HCT116 (cell line): ENCODE measurements at regions not wholly inside any gene's neighbourhood (a gene's known extent, or its start where the extent isn't known, plus 50 kb on each side); places are given as distances from the start of the nearest gene placed in this dataset.

Source experiments
- ATAC-seq: fragments of 200-7000 bp; cut with Tn5 transposase; 2 replicates; pipeline ENCODE4 v1.9.1; 2020; ENCODE audit warnings: mild to moderate bottlenecking, moderate library complexity
- BruUV-seq: library from RNA; stranded (reverse); fragments of 400-500 nt; replicated peaks from 2 replicates; lab custom pipeline; 2021; lab: Mats Ljungman, UMichigan
- CTCF ChIA-PET: fragments of 300-600 bp; sonication (Branson Sonifier 250); formaldehyde crosslinking; loops from one replicate; lab custom pipeline; 2021; ENCODE audit warnings: antibody characterized with exemption; lab: Charles Lee
- POLR2A ChIA-PET: fragments of 300-600, 350-600 bp; sonication (Branson Sonifier 250); formaldehyde crosslinking; loops from one replicate; lab custom pipeline; 2021; ENCODE audit warnings: antibody characterized with exemption; lab: Charles Lee
- RAD21 ChIA-PET, 2 experiments: fragments of 300-600 bp; sonication (Branson Sonifier 250); formaldehyde crosslinking; loops; one replicate each; lab custom pipeline; 2023; ENCODE audit warnings: low total read pairs in 2 of 2; ENCODE audit not compliant: uncharacterized antibody in 2 of 2, unreplicated experiment in 2 of 2, low non-redundant PET in 1 of 2; lab: Charles Lee
- DNase-seq: peaks from one replicate; pipeline ENCODE4 v3.0.0-alpha.2; 2010; ENCODE audit warnings: low read depth, low spot score
- H2AFZ ChIP-seq: fragments of 200-600 bp; shearing (Covaris generic), sonication (generic); 2 replicates; pipeline ENCODE4 v1.6.1; 2017; ENCODE audit warnings: low read depth, mixed run types, mixed read lengths, antibody characterized with exemption, low read length; ENCODE audit not compliant: poor library complexity, severe bottlenecking
- H3K27ac ChIP-seq: 2 replicates; pipeline ENCODE4 v1.5.1; 2012; ENCODE audit warnings: low read depth, low read length
- H3K27me3 ChIP-seq: fragments of 200-600 bp; sonication (generic); 2 replicates; pipeline ENCODE4 v1.6.1; 2016; ENCODE audit warnings: mixed run types, low read length, mixed read lengths; ENCODE audit not compliant: insufficient read depth
- H3K36me3 ChIP-seq, 2 experiments: fragments of 200-500 bp in 1 of 2; fragments of 200-600 bp in 1 of 2; sonication (Bioruptor generic) in 1 of 2; sonication (generic) in 1 of 2; 2 replicates each; pipeline versions ENCODE4 v1.5.1 to v1.6.1; 2014 to 2016; ENCODE audit warnings: low read length in 2 of 2, inconsistent platforms in 1 of 2, mixed read lengths in 1 of 2, mixed run types in 1 of 2; ENCODE audit not compliant: insufficient read depth in 2 of 2, control insufficient read depth in 1 of 2
- H3K4me1 ChIP-seq, 2 experiments: fragments of 200-600 bp in 1 of 2; sonication (generic) in 1 of 2; 2 replicates each; pipeline versions ENCODE4 v1.5.1 to v1.6.1; 2012 to 2017; ENCODE audit warnings: low read length in 2 of 2, inconsistent platforms in 1 of 2, mild to moderate bottlenecking in 1 of 2, mixed read lengths in 1 of 2, mixed run types in 1 of 2, moderate library complexity in 1 of 2; ENCODE audit not compliant: insufficient read depth in 2 of 2, control insufficient read depth in 1 of 2
- H3K4me2 ChIP-seq: fragments of 200-600 bp; sonication (generic); 2 replicates; pipeline ENCODE4 v1.6.1; 2017; ENCODE audit warnings: mixed run types, low read length, mixed read lengths
- H3K4me3 ChIP-seq, 2 experiments: fragments of 200-600 bp in 1 of 2; sonication (generic) in 1 of 2; replicated peaks in 1 of 2; 2 replicates each; pipeline ENCODE4 v1.5.1; 2011 to 2016; ENCODE audit warnings: low read length in 2 of 2, control low read depth in 1 of 2, low read depth in 1 of 2, mild to moderate bottlenecking in 1 of 2, mixed read lengths in 1 of 2, mixed run types in 1 of 2
- H3K79me2 ChIP-seq: fragments of 200-600 bp; sonication (generic); 2 replicates; pipeline ENCODE4 v1.6.1; 2017; ENCODE audit warnings: mild to moderate bottlenecking, mixed run types, low read length, moderate library complexity, mixed read lengths; ENCODE audit not compliant: insufficient read depth
- H3K9ac ChIP-seq: fragments of 200-600 bp; sonication (generic); 2 replicates; pipeline ENCODE4 v1.6.1; 2016; ENCODE audit warnings: low read length, mixed read lengths
- H3K9me2 ChIP-seq: fragments of 200-600 bp; sonication (generic), shearing (Covaris generic); 2 replicates; pipeline ENCODE4 v1.6.1; 2017; ENCODE audit warnings: mixed run types, mild to moderate bottlenecking, moderate library complexity; ENCODE audit not compliant: insufficient read depth
- H3K9me3 ChIP-seq, 2 experiments: fragments of 200-500 bp in 1 of 2; fragments of 200-600 bp in 1 of 2; sonication (Bioruptor generic) in 1 of 2; sonication (generic) in 1 of 2; 2 replicates each; pipeline ENCODE4 v1.6.1; 2014 to 2017; ENCODE audit warnings: low read length in 2 of 2, mixed read lengths in 2 of 2, inconsistent platforms in 1 of 2, low read depth in 1 of 2, mild to moderate bottlenecking in 1 of 2, mixed run types in 1 of 2, moderate library complexity in 1 of 2; ENCODE audit not compliant: control insufficient read depth in 1 of 2, insufficient read depth in 1 of 2
- H4K20me1 ChIP-seq: fragments of 200-600 bp; sonication (generic), shearing (Covaris generic); 2 replicates; pipeline ENCODE4 v1.6.1; 2017; ENCODE audit warnings: mixed run types, mild to moderate bottlenecking, moderate library complexity; ENCODE audit not compliant: insufficient read depth
- CBX3 ChIP-seq: IDR thresholded peaks from 2 replicates; pipeline ENCODE4 v1.6.1; 2012; ENCODE audit warnings: low read depth
- CEBPB ChIP-seq: IDR thresholded peaks from 2 replicates; pipeline ENCODE4 v1.6.1; 2012; ENCODE audit warnings: low read depth
- EGR1 ChIP-seq: IDR thresholded peaks from 2 replicates; pipeline ENCODE4 v1.6.1; 2012; ENCODE audit warnings: low read depth
- EZH2 ChIP-seq: fragments of 200-600 bp; sonication (generic); IDR thresholded peaks from 2 replicates; pipeline ENCODE4 v1.6.1; 2017; ENCODE audit warnings: antibody characterized with exemption, mixed run types
- EZH2phosphoT487 ChIP-seq: fragments of 200-600 bp; IDR thresholded peaks from 2 replicates; pipeline ENCODE4 v1.6.1; 2018; ENCODE audit warnings: antibody characterized with exemption, borderline replicate concordance
- FOSL1 ChIP-seq: IDR thresholded peaks from 2 replicates; pipeline ENCODE4 v1.6.1; 2012; ENCODE audit warnings: low read depth
- JUND ChIP-seq: IDR thresholded peaks from 2 replicates; pipeline ENCODE4 v1.6.1; 2012
- POLR2A ChIP-seq: IDR thresholded peaks from 2 replicates; pipeline ENCODE4 v1.7.0; 2011; ENCODE audit warnings: borderline replicate concordance; ENCODE audit not compliant: insufficient read depth, insufficient read length; ENCODE audit errors: extremely low read depth
- RAD21 ChIP-seq: IDR thresholded peaks from 2 replicates; pipeline ENCODE4 v1.6.1; 2012; ENCODE audit warnings: low read depth, mild to moderate bottlenecking
- SP1 ChIP-seq: IDR thresholded peaks from 2 replicates; pipeline ENCODE4 v1.6.1; 2012; ENCODE audit warnings: low read depth
- TCF7L2 ChIP-seq: IDR thresholded peaks from 2 replicates; pipeline ENCODE4 v1.7.0; 2011; ENCODE audit warnings: borderline replicate concordance, inconsistent platforms; ENCODE audit not compliant: insufficient read depth, insufficient read length; ENCODE audit errors: extremely low read depth
- YY1 ChIP-seq: IDR thresholded peaks from 2 replicates; pipeline ENCODE4 v1.6.1; 2011; ENCODE audit warnings: low read length, low read depth, moderate library complexity, mild to moderate bottlenecking; ENCODE audit not compliant: insufficient replicate concordance; ENCODE audit errors: extremely low read depth
- ZFX ChIP-seq: fragments of 450-650 bp; IDR thresholded peaks from 2 replicates; pipeline ENCODE4 v1.6.1; 2017
- ZNF274 ChIP-seq: fragments of 200-500 bp; sonication (Bioruptor generic); IDR thresholded peaks from 2 replicates; pipeline ENCODE4 v1.6.1; 2014; ENCODE audit warnings: mild to moderate bottlenecking, low read depth, low read length, inconsistent platforms
- intact Hi-C: fragments of 100-400 bp; cut with micrococcal nuclease; formaldehyde crosslinking; loops from 2 replicates; pipeline ENCODE4 v1.10.0; 2022
- TF ChIP-seq, protein P1 (sequence below): IDR thresholded peaks from 2 replicates; pipeline ENCODE4 v1.6.1; 2011; ENCODE audit warnings: mild to moderate bottlenecking, low read length, moderate library complexity; ENCODE audit not compliant: insufficient replicate concordance; ENCODE audit errors: extremely low read depth
- TF ChIP-seq, protein P2 (sequence below), 3 experiments: fragments of 200-600 bp in 1 of 3; sonication (generic) in 1 of 3; IDR thresholded peaks in 2 of 3; conservative IDR thresholded peaks in 1 of 3; 2 replicates each; pipeline ENCODE4 v1.5.1; 2012 to 2017; ENCODE audit warnings: low read depth in 2 of 3, low read length in 2 of 3, antibody characterized with exemption in 1 of 3, borderline replicate concordance in 1 of 3, control low read depth in 1 of 3, mild to moderate bottlenecking in 1 of 3, mixed read lengths in 1 of 3, mixed run types in 1 of 3, moderate library complexity in 1 of 3; ENCODE audit not compliant: insufficient read depth in 1 of 3

DNA sequence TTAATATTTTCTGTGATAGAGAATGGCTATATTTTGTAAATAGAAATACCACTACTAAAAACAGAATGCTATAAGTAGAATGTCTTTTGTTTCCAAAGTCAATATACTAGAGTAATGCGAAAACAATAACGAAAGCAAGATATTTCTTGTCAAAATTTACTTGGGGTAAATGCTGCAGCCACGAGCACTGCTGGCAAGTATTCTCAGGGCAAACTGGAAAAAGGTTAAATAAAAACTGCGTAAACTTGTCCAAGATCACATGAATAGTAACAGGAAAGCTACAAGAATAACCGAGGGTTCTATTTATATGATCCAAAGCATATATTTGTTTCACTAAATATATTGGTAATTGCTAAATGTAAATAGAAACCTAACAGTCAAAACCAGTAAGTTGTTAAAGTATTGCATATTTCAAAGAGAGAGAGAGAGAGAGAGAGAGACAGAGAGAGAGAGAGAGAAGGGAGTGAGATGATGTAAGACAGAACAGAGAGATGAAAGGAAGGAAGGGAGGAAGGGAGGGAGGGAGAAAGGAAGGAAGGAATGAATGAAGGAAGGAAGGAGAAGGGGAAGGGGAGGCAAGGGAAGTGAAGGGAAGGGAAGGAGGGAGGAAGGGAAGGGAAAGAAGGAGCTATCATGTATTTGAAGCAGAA, 231.7 kb downstream of the KCNC2 start:
- H3K4me1 ChIP-seq: peaks cover 5 to 11% of the 10 kb centered on the region in 2 experiments; a peak in 2 of 4 replicates
- TF ChIP-seq TCF7L2: no peak
- TF ChIP-seq, protein P1, sequence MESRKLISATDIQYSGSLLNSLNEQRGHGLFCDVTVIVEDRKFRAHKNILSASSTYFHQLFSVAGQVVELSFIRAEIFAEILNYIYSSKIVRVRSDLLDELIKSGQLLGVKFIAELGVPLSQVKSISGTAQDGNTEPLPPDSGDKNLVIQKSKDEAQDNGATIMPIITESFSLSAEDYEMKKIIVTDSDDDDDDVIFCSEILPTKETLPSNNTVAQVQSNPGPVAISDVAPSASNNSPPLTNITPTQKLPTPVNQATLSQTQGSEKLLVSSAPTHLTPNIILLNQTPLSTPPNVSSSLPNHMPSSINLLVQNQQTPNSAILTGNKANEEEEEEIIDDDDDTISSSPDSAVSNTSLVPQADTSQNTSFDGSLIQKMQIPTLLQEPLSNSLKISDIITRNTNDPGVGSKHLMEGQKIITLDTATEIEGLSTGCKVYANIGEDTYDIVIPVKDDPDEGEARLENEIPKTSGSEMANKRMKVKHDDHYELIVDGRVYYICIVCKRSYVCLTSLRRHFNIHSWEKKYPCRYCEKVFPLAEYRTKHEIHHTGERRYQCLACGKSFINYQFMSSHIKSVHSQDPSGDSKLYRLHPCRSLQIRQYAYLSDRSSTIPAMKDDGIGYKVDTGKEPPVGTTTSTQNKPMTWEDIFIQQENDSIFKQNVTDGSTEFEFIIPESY: no peak
- no peak for TF ChIP-seq ZNF274
- TF ChIP-seq ZFX: no peak
- no peak for TF ChIP-seq EZH2
- no peak for TF ChIP-seq FOSL1
- TF ChIP-seq YY1: no peak
- no peak for TF ChIP-seq EZH2phosphoT487
- TF ChIP-seq CEBPB: no peak
- TF ChIP-seq RAD21: no peak
- TF ChIP-seq, protein P2, sequence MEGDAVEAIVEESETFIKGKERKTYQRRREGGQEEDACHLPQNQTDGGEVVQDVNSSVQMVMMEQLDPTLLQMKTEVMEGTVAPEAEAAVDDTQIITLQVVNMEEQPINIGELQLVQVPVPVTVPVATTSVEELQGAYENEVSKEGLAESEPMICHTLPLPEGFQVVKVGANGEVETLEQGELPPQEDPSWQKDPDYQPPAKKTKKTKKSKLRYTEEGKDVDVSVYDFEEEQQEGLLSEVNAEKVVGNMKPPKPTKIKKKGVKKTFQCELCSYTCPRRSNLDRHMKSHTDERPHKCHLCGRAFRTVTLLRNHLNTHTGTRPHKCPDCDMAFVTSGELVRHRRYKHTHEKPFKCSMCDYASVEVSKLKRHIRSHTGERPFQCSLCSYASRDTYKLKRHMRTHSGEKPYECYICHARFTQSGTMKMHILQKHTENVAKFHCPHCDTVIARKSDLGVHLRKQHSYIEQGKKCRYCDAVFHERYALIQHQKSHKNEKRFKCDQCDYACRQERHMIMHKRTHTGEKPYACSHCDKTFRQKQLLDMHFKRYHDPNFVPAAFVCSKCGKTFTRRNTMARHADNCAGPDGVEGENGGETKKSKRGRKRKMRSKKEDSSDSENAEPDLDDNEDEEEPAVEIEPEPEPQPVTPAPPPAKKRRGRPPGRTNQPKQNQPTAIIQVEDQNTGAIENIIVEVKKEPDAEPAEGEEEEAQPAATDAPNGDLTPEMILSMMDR (IDR thresholded peaks at IDR 0.05 in 2 of 3, conservative IDR thresholded peaks at IDR 0.05 in 1 of 3; ENCODE audit: borderline replicate concordance in 1 of 3, insufficient read depth in 1 of 3, low read depth in 2 of 3, low read length in 2 of 3): no peak
- no peak for TF ChIP-seq SP1
- TF ChIP-seq CBX3: no peak
- TF ChIP-seq EGR1: no peak
- TF ChIP-seq JUND: no peak
- TF ChIP-seq POLR2A: no peak
- no peaks in the 10 kb centered on the region for H3K27me3 ChIP-seq
- CTCF ChIA-PET: no interaction called here
- no peak overlapping the region for H3K9ac ChIP-seq
- no peak overlapping the region for H3K4me2 ChIP-seq
- H3K27ac ChIP-seq: no peak overlapping the region
- POLR2A ChIA-PET: no interaction called here
- intact Hi-C loops: no loop called here
- DNase-seq: no peak
- no peak for ATAC-seq
- no peak overlapping the region for H3K4me3 ChIP-seq
- H4K20me1 ChIP-seq: no peaks in the 10 kb centered on the region
- no peak overlapping the region for H2AFZ ChIP-seq
- H3K36me3 ChIP-seq: no peaks in the 10 kb centered on the region
- RAD21 ChIA-PET: no interaction called here
- no peaks in the 10 kb centered on the region for H3K79me2 ChIP-seq
- BruUV-seq: no TSS peak
- no peaks in the 10 kb centered on the region for H3K9me3 ChIP-seq
- H3K9me2 ChIP-seq: no peaks in the 10 kb centered on the region
